C1 segment of cervical spinal cord (tissue), 14 donors: ENCODE measurements at regions not wholly inside any gene's neighbourhood (a gene's known extent, or its start where the extent isn't known, plus 50 kb on each side); places are given as distances from the start of the nearest gene placed in this dataset.
"Not testable (repeated sequence)": the region's sequence is repeated elsewhere in the genome, so short reads cannot be mapped to it uniquely, and the experiment has no call there.

Source experiments
- DNase-seq, 14 donors: peaks; one replicate each; lab custom pipeline; 2025; lab: John Stamatoyannopoulos, UW

GRCh38 chr9:41754822-41755221, 374.4 kb downstream of the CNTNAP3B start:
- DNase-seq, result not testable (repeated sequence)

- not testable (repeated sequence) for DNase-seq
Observed at GRCh38 chr9:41754403-41754802, 374.8 kb downstream of the CNTNAP3B start.

- DNase-seq, result not testable (repeated sequence)
Observed at GRCh38 chr9:41741897-41742296, 387.3 kb downstream of the CNTNAP3B start.

GRCh38 chr9:41741173-41741572, 388.1 kb downstream of the CNTNAP3B start:
- DNase-seq, result not testable (repeated sequence)

- not testable (repeated sequence) for DNase-seq
Observed at GRCh38 chr9:41738681-41739080, 390.5 kb downstream of the CNTNAP3B start.

- DNase-seq, result not testable (repeated sequence)
Observed at GRCh38 chr9:41699190-41699589, 430.0 kb downstream of the CNTNAP3B start.

- not testable (repeated sequence) for DNase-seq
Observed at GRCh38 chr9:41697080-41697479, 432.1 kb downstream of the CNTNAP3B start.

- DNase-seq, result not testable (repeated sequence)
Observed at GRCh38 chr9:41679312-41679711, 449.9 kb downstream of the CNTNAP3B start.

- not testable (repeated sequence) for DNase-seq
Observed at GRCh38 chr9:41663497-41664036, 465.7 kb downstream of the CNTNAP3B start.

- not testable (repeated sequence) for DNase-seq
Observed at GRCh38 chr9:41658706-41659105, 469.6 kb upstream of the ZNG1F start.

- DNase-seq, result not testable (repeated sequence)
Observed at GRCh38 chr9:41658116-41658515, 469.0 kb upstream of the ZNG1F start.

- not testable (repeated sequence) for DNase-seq
Observed at GRCh38 chr9:41657141-41657540, 468.0 kb upstream of the ZNG1F start.

GRCh38 chr9:41655071-41655554, 466.0 kb upstream of the ZNG1F start:
- not testable (repeated sequence) for DNase-seq

GRCh38 chr9:41654349-41654748, 465.2 kb upstream of the ZNG1F start:
- not testable (repeated sequence) for DNase-seq

- DNase-seq, result not testable (repeated sequence)
Observed at GRCh38 chr9:41653560-41654340, 464.6 kb upstream of the ZNG1F start.

GRCh38 chr9:41652800-41653199, 463.7 kb upstream of the ZNG1F start:
- DNase-seq, result not testable (repeated sequence)

GRCh38 chr9:41652100-41652713, 463.1 kb upstream of the ZNG1F start:
- not testable (repeated sequence) for DNase-seq

- not testable (repeated sequence) for DNase-seq
Observed at GRCh38 chr9:41650086-41650485, 461.0 kb upstream of the ZNG1F start.

GRCh38 chr9:41648564-41648963, 459.4 kb upstream of the ZNG1F start:
- peak in 3 of 14 donors; percentile 35 to 44 (median 37) for DNase-seq

GRCh38 chr9:41646246-41646645, 457.1 kb upstream of the ZNG1F start:
- not testable (repeated sequence) for DNase-seq

GRCh38 chr9:41643571-41644279, 454.6 kb upstream of the ZNG1F start:
- DNase-seq, result peak in 9 of 14 donors; percentile 28 to 74 (median 60)

GRCh38 chr9:41633726-41634125, 444.6 kb upstream of the ZNG1F start:
- DNase-seq, result not testable (repeated sequence)
